DOHH2 (cell line): ENCODE measurements at regions not wholly inside any gene's neighbourhood (a gene's known extent, or its start where the extent isn't known, plus 50 kb on each side); places are given as distances from the start of the nearest gene placed in this dataset.

Source experiments
- EZH2phosphoT487 ChIP-seq: fragments of 200-600 bp; sonication (generic); IDR thresholded peaks from 2 replicates; pipeline ENCODE4 v1.6.1; 2017; ENCODE audit warnings: borderline replicate concordance, mild to moderate bottlenecking, antibody characterized with exemption, low read length, moderate library complexity, mixed read lengths
- TF ChIP-seq, protein P1 (sequence below): fragments of 200-600 bp; sonication (generic); IDR thresholded peaks from one replicate; pipeline ENCODE4 v1.5.1; 2014; ENCODE audit warnings: antibody characterized with exemption, mild to moderate bottlenecking, low read depth, low read length; ENCODE audit not compliant: poor library complexity, severe bottlenecking

- TF ChIP-seq, protein P1, sequence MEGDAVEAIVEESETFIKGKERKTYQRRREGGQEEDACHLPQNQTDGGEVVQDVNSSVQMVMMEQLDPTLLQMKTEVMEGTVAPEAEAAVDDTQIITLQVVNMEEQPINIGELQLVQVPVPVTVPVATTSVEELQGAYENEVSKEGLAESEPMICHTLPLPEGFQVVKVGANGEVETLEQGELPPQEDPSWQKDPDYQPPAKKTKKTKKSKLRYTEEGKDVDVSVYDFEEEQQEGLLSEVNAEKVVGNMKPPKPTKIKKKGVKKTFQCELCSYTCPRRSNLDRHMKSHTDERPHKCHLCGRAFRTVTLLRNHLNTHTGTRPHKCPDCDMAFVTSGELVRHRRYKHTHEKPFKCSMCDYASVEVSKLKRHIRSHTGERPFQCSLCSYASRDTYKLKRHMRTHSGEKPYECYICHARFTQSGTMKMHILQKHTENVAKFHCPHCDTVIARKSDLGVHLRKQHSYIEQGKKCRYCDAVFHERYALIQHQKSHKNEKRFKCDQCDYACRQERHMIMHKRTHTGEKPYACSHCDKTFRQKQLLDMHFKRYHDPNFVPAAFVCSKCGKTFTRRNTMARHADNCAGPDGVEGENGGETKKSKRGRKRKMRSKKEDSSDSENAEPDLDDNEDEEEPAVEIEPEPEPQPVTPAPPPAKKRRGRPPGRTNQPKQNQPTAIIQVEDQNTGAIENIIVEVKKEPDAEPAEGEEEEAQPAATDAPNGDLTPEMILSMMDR: no peak
- TF ChIP-seq EZH2phosphoT487: no peak
Measured at GRCh38 chr2:177029501-177029900, 183.1 kb upstream of the HNRNPA3 start.
